Testis (tissue), 2 donors: ENCODE measurements at regions not wholly inside any gene's neighbourhood (a gene's known extent, or its start where the extent isn't known, plus 50 kb on each side); places are given as distances from the start of the nearest gene placed in this dataset.

Experiments used
- DNase-seq: peaks from one replicate; pipeline ENCODE4 v3.0.0-alpha.2; 2019
- H3K27ac ChIP-seq, 2 donors: fragments of 200-600 bp; sonication (generic); one replicate each; pipeline ENCODE4 v1.5.1; 2019
- H3K27me3 ChIP-seq: fragments of 200-600 bp; sonication (generic); one replicate; pipeline ENCODE4 v1.5.1; 2019
- H3K36me3 ChIP-seq: fragments of 200-600 bp; sonication (generic); one replicate; pipeline ENCODE4 v1.5.1; 2017; ENCODE audit warnings: low read depth; ENCODE audit errors: missing control alignments
- H3K4me1 ChIP-seq: fragments of 200-600 bp; sonication (generic); one replicate; pipeline ENCODE4 v1.5.1; 2019
- H3K4me3 ChIP-seq, 2 donors: fragments of 200-600 bp; sonication (generic); one replicate each; pipeline ENCODE4 v1.5.1; 2017 to 2019
- H3K9me3 ChIP-seq: fragments of 200-600 bp; sonication (generic); one replicate; pipeline ENCODE4 v1.5.1; 2017
- POLR2A ChIP-seq: fragments of 450-650 bp; IDR thresholded peaks from one replicate; pipeline ENCODE4 v1.6.1; 2017; ENCODE audit warnings: antibody characterized with exemption, mild to moderate bottlenecking, moderate library complexity
- WGBS, 2 donors: methylation state at CpG; one replicate each; pipeline ENCODE4 v1.1.5; 2018; 5-methylcytosine and 5-hydroxymethylcytosine counted together
- intact Hi-C: fragments of 100-400 bp; cut with DNase I; formaldehyde crosslinking; loops from one replicate; pipeline ENCODE4 v1.15.1; 2023; ENCODE audit warnings: low total_unique reads
- TF ChIP-seq, protein P1 (sequence below), 3 experiments: fragments of 450-650 bp in 2 of 3; fragments of 200-600 bp in 1 of 3; sonication (generic) in 1 of 3; IDR thresholded peaks; one replicate each; pipeline ENCODE4 v1.5.1; 2016 to 2019; ENCODE audit warnings: antibody characterized with exemption in 3 of 3, mild to moderate bottlenecking in 2 of 3, moderate library complexity in 1 of 3

DNA sequence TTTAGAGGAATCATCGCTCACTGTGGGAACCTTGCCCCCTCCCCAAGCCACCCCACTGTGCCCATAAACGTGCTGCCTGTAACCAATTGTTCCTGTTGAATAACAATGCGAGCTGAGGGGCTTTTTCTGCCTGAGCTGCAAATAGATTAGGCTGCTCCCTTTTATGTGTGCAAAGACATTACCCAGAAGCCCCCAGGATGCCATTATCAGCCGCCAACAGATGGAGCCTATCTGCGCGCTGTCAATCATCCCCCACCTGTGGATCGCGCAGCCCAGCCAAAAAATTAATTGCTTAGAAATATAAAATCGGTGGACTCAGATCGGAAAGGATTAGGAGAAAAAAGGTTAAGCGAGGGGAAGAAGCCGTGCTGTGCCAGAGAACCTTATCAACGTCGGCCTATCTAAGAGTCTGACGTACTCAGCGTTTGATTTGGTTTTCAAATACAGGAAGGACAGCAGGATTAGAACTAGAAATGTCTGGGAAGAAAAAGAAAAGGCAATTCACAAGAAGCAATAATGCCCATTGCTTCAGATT, 167.3 kb upstream of the MYO3A start:
- TF ChIP-seq, protein P1, sequence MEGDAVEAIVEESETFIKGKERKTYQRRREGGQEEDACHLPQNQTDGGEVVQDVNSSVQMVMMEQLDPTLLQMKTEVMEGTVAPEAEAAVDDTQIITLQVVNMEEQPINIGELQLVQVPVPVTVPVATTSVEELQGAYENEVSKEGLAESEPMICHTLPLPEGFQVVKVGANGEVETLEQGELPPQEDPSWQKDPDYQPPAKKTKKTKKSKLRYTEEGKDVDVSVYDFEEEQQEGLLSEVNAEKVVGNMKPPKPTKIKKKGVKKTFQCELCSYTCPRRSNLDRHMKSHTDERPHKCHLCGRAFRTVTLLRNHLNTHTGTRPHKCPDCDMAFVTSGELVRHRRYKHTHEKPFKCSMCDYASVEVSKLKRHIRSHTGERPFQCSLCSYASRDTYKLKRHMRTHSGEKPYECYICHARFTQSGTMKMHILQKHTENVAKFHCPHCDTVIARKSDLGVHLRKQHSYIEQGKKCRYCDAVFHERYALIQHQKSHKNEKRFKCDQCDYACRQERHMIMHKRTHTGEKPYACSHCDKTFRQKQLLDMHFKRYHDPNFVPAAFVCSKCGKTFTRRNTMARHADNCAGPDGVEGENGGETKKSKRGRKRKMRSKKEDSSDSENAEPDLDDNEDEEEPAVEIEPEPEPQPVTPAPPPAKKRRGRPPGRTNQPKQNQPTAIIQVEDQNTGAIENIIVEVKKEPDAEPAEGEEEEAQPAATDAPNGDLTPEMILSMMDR (IDR thresholded peaks at IDR 0.05) = no peak
- no peak for TF ChIP-seq POLR2A
- Histone ChIP-seq H3K36me3 (no peaks in the 10 kb centered on the region), H3K27me3 (no peaks in the 10 kb centered on the region), H3K27ac (no peak overlapping the region), H3K4me1 (no peaks in the 10 kb centered on the region), H3K4me3 (no peak overlapping the region), H3K9me3 (no peaks in the 10 kb centered on the region)
- no peak for DNase-seq
- WGBS, 2 donors = 8 to 9% methylated on average over 16 of the region's 16 CpGs
- intact Hi-C loops = no loop called here

DNA sequence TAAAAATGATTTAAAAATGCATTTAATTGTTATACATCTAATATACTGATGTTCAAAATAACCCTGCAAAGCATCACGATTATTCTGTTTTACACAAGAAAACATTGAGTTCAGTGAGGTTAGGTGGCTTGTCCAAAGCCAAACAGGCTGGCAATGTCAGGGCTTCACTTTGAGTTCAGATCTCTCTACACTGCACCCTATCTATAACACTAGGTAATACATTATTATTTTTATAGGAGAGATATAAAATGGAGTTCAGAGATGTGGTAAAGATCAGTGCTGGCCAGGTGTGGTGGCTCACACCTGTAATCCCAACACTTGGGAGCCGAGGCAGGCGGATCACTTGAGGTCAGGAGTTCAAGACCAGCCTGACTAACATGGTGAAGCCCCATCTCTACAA, 165.9 kb upstream of the MYO3A start:
- intact Hi-C loops = no loop called here
- TF ChIP-seq, protein P1 (IDR thresholded peaks at IDR 0.05) = no peak
- TF ChIP-seq POLR2A = no peak
- Histone ChIP-seq H3K27ac (no peak overlapping the region), H3K4me3 (no peak overlapping the region), H3K27me3 (no peaks in the 10 kb centered on the region), H3K9me3 (no peaks in the 10 kb centered on the region), H3K36me3 (no peaks in the 10 kb centered on the region), H3K4me1 (no peaks in the 10 kb centered on the region)
- 84 to 86% methylated on average over 3 of the region's 3 CpGs for WGBS, 2 donors
- DNase-seq = no peak

DNA sequence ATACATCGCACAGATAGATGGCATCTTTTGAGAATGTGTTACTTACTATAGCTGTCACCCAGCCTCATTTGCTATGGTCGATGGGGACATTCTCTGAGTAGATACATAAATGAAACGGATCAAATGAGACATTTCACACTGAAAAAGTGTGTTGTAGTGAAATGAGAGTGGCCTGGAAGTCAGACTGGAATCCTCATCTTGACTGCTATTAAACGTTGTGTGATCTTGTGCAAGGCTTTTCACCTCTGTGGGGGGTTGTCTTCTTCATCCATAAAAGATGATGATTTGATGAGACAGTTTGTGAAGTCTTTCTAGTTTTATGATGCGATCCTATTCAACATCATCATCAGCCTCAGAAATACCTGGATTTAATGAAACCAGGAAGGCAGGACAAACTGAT, 155.4 kb upstream of the MYO3A start:
- 85 to 86% methylated on average over 5 of the region's 5 CpGs for WGBS, 2 donors
- H3K27ac ChIP-seq = no peak overlapping the region
- no peaks in the 10 kb centered on the region for H3K4me1 ChIP-seq
- no peak overlapping the region for H3K4me3 ChIP-seq
- intact Hi-C loops = no loop called here
- H3K9me3 ChIP-seq = no peaks in the 10 kb centered on the region
- H3K27me3 ChIP-seq = no peaks in the 10 kb centered on the region
- TF ChIP-seq POLR2A = no peak
- TF ChIP-seq, protein P1 (IDR thresholded peaks at IDR 0.05) = no peak
- H3K36me3 ChIP-seq = no peaks in the 10 kb centered on the region
- no peak for DNase-seq

DNA sequence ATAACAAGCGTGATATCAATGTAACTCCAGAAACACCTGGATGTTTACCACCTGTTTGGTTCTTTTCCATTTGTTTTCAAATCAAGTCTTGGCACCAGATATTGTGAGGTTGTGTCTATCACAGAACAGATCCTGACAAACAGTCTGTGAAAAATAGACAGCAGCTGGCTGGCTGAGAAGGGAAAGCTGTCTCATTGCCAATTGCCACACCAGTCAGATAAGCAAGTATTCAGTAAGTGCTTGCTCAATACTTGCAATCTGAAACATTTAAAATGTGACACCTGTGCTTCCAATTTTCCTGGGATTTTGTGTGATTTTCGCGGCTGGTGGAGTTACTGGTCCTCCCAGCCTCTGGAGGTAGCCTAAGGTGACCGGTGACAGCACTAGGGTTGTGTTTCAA, 147.9 kb upstream of the MYO3A start:
- intact Hi-C loops = no loop called here
- Histone ChIP-seq H3K4me3 (no peak overlapping the region), H3K36me3 (no peaks in the 10 kb centered on the region), H3K4me1 (no peaks in the 10 kb centered on the region), H3K27ac (no peak overlapping the region), H3K9me3 (no peaks in the 10 kb centered on the region), H3K27me3 (no peaks in the 10 kb centered on the region)
- 74 to 88% methylated on average over 4 of the region's 4 CpGs for WGBS, 2 donors
- no peak for DNase-seq
- TF ChIP-seq POLR2A = no peak
- TF ChIP-seq, protein P1 (IDR thresholded peaks at IDR 0.05) = no peak

DNA sequence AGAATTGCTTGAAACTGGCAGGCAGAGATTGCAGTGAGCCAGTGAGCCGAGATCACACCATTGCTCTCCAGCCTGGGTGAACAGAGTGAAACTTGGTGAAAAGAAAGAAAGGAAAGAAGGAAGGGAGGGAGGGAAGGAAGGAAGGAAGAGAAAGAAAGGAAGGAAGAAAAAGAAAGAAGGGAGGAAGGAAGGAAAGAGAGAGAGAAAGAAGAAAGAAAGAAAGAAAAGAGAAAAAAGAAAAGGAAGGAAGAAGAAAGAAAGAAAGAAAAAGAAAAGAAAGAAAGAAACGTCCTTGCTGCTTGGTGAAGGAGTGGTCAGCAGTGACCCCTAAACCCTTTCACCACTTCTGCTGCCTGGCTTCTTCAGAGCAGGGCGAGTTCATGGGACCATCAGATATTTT, 147.1 kb upstream of the MYO3A start:
- TF ChIP-seq POLR2A = no peak
- TF ChIP-seq, protein P1 (IDR thresholded peaks at IDR 0.05) = no peak
- H3K4me1 ChIP-seq = no peaks in the 10 kb centered on the region
- 72 to 76% methylated on average over 3 of the region's 3 CpGs for WGBS, 2 donors
- no peak for DNase-seq
- H3K36me3 ChIP-seq = no peaks in the 10 kb centered on the region
- no peaks in the 10 kb centered on the region for H3K27me3 ChIP-seq
- no peaks in the 10 kb centered on the region for H3K9me3 ChIP-seq
- no peak overlapping the region for H3K4me3 ChIP-seq
- intact Hi-C loops = no loop called here
- H3K27ac ChIP-seq = no peak overlapping the region
